ENCODE measurements at regions not wholly inside any gene's neighbourhood (a gene's known extent, or its start where the extent isn't known, plus 50 kb on each side); places are given as distances from the start of the nearest gene placed in this dataset.

DNA sequence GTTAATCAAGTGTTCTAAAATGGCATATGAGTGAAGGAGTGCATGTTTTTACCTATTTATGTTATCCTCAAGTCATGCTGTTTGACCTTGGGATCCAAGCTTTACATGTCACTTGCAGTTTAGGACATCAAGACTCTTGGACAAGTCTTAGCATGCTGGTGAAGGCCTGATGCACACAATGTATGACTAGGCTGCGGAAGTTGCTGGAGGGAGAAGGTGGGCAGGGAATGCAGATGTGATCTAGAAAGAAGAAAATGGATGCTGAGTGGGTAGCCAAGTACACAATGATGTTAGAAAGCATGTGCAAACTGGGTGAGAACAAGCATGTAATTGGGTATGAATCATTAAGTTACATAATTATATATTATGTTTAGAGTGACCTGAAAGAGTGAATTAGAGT is 301.8 kb downstream of the BRINP2 start:
- DNase-seq: no peak

GRCh38 chr1:177471244-177471643 is 300.5 kb downstream of the BRINP2 start:
- DNase-seq: no peak

DNA sequence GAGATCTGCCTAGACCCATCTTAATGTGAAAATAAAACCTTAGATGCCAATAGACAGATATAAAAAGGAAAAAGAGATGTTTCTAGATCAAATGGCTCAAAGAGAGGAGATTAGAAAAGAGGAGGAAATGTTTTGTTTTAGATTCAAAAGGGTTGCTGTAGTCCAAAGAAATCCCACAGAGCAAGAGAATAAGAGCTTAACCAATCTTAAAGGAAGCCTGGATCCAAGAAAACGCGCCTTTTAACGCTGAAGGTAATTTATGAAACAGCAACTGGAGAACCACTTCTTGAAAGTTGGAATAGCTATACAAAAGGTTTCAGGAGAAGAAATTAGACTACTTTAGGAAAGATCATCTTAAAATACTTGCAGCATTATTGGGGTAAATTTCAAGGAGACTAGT is 298.8 kb downstream of the BRINP2 start:
- no peak for DNase-seq

DNA sequence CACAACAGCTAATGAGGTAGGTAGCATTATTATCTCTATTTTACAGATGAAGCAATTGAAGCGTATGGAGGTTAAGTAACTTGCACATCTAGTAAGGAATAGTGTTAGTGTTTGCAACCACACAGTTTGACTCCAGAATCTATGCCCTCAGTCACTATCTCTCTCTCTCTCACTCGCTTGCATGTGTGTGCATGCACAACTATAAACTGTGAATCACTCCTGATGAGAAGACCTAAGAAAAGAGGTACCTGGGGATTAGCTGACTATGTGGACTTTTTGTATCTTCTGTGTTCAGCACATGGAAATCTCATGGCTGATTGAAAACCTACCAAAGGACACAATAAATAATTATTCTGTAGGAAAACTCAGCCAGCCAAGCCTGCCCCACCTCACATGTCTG is 295.5 kb downstream of the BRINP2 start:
- no peak for DNase-seq

GRCh38 chr1:177464686-177465085 is 293.9 kb downstream of the BRINP2 start:
- no peak for DNase-seq

DNA sequence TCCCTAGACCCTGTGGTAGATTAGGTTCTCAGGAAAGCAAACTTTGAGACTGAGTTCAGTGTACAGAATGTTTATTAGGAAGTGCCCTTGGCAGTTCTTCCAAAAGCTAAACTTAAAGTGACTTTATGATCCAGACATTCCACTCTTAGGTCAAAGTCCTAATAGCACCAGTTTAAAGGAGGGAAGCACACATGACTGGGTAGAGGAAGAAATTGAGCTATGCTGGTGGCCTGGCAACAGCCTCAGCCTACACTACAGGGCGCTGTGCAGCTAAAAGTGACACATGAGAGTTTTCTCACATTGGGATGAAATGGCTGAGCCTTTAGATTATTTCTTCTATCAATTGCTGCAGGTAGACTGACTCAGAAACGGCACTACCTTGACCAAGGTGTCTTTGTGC is 280.4 kb downstream of the BRINP2 start:
- no peak for DNase-seq

- DNase-seq: no peak
These were observed 278.0 kb downstream of the BRINP2 start for GRCh38 chr1:177448652-177449357.

GRCh38 chr1:177448036-177448615 is 277.4 kb downstream of the BRINP2 start:
- no peak for DNase-seq

DNA sequence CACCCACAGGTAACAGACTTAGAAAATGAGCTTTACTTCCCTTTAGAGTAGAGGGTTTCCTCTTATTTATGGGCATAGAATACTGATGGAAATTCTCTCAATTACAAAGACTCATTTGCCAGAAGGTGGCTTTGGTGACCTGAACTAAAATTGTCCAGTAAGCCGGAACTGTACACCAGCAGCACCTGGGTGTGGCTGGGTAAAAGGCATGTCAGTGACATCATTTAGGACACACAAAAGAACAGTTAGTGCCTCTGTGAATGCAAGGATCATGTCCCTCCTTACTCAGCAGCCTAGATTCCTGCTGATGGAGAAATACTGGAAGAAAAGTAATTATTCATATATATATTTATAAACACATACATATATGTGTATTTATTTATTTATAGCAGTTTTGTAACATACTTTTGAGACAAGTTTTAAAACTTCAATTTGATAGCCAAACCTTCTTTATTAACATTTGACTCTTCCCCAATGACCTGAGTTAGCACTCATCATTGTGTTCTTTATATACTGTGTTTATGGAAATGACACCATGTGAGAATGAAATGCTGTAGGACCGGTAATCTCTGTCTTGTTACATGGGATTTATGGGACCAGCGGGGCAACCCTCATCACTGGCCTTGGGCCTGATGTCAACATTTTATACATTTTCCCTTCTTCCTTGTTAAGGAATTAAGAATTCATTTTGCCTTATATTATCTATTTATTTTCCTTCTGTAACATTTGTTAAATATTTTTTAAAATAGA is 274.4 kb downstream of the BRINP2 start:
- DNase-seq: no peak

DNA sequence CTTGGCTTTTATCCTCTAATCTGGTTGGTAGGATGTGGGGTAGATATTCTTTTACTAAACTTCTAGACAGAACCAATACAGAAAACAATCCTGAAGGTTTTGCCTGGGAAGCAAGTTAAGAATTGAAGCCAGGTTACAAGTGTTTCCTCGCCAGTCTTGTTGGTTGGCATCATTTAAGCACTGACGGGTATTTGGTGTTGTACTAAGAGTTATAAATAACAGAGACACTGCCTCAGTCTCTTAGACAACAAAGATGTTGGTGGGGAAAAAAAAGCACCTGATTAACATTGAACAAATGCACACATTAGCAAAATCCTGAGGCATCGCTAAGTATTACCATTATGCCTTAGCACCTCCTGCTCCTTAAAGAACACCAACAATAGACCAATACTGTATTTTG is 272.2 kb downstream of the BRINP2 start:
- no peak for DNase-seq

DNA sequence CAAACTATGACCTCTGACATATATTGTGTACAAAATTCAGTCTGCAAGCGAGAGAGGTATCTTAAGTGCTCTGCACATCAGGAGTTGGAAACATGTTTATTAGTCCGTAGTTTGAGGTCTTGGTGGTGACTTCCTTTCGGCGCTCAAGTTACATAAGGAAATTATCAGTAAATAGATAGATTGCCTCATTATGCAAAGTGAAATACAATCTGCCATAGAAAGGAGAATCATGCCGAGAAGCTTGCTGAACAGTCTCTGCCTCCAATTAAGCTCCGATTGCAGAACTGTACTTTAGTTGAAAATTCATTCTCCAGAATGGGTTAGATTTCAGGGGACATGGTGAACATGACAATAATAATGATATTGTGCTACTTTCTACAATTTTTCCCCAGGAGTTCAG is 271.8 kb downstream of the BRINP2 start:
- no peak for DNase-seq

DNA sequence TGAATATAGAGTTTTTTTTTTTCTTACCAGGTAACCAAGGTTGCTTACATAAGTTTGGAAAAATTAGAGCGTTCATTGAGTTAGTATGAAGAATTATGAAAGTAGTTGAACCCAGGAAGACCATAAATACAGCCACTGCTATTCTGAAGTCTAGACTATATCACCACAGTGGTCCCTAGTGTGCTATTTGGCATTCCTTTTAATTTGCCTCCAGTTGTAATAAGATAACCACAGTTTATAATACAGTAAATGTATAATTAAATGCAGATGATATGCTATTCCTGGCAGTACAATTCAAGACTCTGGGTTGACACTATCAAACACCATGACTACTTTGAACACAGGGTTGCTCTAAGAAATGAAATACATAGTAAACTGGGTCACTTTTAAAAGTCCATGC is 270.5 kb downstream of the BRINP2 start:
- no peak for DNase-seq

- no peak for DNase-seq
These were observed 270.1 kb downstream of the BRINP2 start for GRCh38 chr1:177440821-177441220.

DNA sequence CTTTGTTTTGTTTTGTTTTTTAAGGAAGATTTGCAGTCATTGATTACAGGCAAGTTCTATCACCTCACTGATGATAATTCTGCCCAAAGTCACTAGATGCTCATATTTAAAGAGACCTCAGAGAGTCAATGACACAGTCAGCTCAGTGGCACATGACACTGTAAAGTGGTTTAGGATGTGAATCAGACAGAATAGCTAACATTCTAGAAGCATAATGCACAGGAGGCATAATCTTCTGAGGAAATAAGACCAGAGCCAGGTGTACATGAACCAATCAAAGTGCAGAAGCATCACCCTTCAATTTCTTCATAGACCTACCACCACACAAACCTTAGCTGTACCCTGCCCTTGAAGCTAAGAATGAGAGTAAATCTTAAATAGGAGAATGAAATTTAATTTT is 268.5 kb downstream of the BRINP2 start:
- no peak for DNase-seq

DNA sequence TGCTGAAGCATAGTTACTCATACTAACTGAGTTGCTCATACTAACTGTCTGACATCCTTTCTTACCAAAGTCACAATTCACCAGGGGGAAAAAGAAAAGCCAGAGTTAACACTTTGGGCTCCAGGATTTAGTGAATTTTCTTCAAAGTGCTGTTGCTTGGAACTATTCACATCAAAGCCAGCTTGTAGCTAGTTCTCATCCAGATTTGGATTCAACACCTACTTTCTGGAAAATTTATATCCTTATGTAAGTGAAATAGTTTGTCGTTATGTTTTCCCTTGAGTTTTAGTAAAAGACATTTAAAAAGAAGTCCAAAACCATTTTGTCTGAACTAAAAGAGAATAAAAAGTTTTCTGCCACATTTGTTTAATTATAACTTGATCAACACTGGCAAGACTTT is 264.6 kb downstream of the BRINP2 start:
- DNase-seq: no peak

GRCh38 chr1:177432897-177433296 is 262.1 kb downstream of the BRINP2 start:
- DNase-seq: no peak

- no peak for DNase-seq
These were observed 260.4 kb downstream of the BRINP2 start for GRCh38 chr1:177431123-177431522.

DNA sequence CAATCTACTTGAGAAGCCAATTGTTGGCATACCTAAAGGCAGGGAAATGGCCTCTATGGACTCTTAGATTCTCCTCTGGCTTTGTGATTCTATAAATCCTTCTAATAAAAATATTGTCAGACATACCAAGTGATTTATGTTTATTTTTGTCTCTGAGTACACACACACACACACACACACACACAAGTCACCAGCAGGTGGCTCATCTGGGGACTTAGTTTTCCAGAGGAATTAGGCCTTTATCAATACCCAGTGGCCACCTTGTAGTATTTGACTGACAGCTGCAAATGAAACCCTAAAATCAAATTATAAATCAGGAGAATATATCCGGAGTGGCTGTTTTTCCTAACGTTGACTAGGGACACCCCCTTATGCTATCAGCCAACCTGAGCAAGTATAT is 258.5 kb downstream of the BRINP2 start:
- DNase-seq: no peak

GRCh38 chr1:177427811-177428210 is 257.1 kb downstream of the BRINP2 start:
- DNase-seq: no peak

DNA sequence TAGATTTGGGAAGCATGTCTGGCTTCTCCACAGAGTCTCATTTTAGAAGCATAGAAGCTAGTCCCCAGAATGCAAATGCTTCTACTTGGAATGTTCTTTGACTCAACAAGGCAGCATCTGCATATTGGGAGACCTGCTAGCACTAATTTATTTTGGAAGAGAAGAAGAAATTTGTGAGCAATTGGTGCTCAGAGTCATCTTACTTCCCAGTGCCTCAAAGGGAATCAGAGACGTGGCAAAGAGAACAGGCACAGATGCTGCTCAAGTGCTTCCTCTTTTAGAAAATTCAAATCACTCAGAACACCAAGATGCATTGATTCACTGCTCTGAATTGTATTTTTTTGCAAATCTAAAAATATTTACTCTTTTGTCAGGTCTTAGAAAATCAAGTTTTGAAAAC is 255.7 kb downstream of the BRINP2 start:
- no peak for DNase-seq

- DNase-seq: no peak
These were observed 254.4 kb downstream of the BRINP2 start for GRCh38 chr1:177425199-177425598.

- DNase-seq: no peak
These were observed 254.0 kb downstream of the BRINP2 start for GRCh38 chr1:177424744-177425143.

- DNase-seq: peak; percentile 29
These were observed 252.3 kb downstream of the BRINP2 start for GRCh38 chr1:177423090-177423489.

Data from tongue (tissue), 1 donor.